RPMI8226 (cell line): ENCODE measurements at regions not wholly inside any gene's neighbourhood (a gene's known extent, or its start where the extent isn't known, plus 50 kb on each side); places are given as distances from the start of the nearest gene placed in this dataset.

Source experiments
- DNase-seq: peaks from one replicate; pipeline ENCODE4 v3.0.0-alpha.2; 2015

- DNase-seq = no peak
These were observed 73.4 kb upstream of the CADM2 start for GRCh38 chr3:84885199-84885882.

- no peak for DNase-seq
These were observed 66.9 kb upstream of the CADM2 start for GRCh38 chr3:84891851-84892250.

GRCh38 chr3:84893211-84893610 is 65.6 kb upstream of the CADM2 start:
- DNase-seq = no peak

- DNase-seq = no peak
These were observed 54.6 kb upstream of the CADM2 start for GRCh38 chr3:84904212-84904611.

- DNase-seq = no peak
These were observed 53.8 kb upstream of the CADM2 start for GRCh38 chr3:84904816-84905555.

GRCh38 chr3:84905556-84905920 is 53.3 kb upstream of the CADM2 start:
- DNase-seq = no peak

- no peak for DNase-seq
These were observed 52.7 kb upstream of the CADM2 start for GRCh38 chr3:84906065-84906464.
